Activated CD4-positive, alpha-beta T cell treated with anti-CD3 and anti-CD28 coated beads, Interleukin-2, amount 10 ng/mL, durations not matched to agents 7 days and 5 days (primary cell): ENCODE measurements at regions not wholly inside any gene's neighbourhood (a gene's known extent, or its start where the extent isn't known, plus 50 kb on each side); places are given as distances from the start of the nearest gene placed in this dataset.

Source experiments
- CTCF ChIA-PET: fragments of 350-600 bp; sonication (Branson Sonifier 250); formaldehyde crosslinking; loops from one replicate; lab custom pipeline; 2021; ENCODE audit warnings: antibody characterized with exemption; lab: Charles Lee
- POLR2A ChIA-PET: fragments of 350-600 bp; sonication (Branson Sonifier 250); formaldehyde crosslinking; loops from one replicate; lab custom pipeline; 2021; ENCODE audit warnings: antibody characterized with exemption; lab: Charles Lee
- DNase-seq: peaks from one replicate; pipeline ENCODE4 v3.0.0-alpha.2; 2020
- H3K27ac Mint-ChIP-seq: one replicate; pipeline ENCODE4 v1.8.0; 2021; ENCODE audit warnings: mild to moderate bottlenecking, moderate library complexity, mixed read lengths
- H3K27me3 Mint-ChIP-seq: one replicate; pipeline ENCODE4 v1.8.0; 2021; ENCODE audit warnings: mixed read lengths
- H3K36me3 Mint-ChIP-seq: one replicate; pipeline ENCODE4 v1.8.0; 2021; ENCODE audit warnings: low read depth, mixed read lengths
- H3K4me1 Mint-ChIP-seq: one replicate; pipeline ENCODE4 v1.8.0; 2021; ENCODE audit warnings: mixed read lengths
- H3K4me3 Mint-ChIP-seq: one replicate; pipeline ENCODE4 v1.8.0; 2021; ENCODE audit warnings: mild to moderate bottlenecking, moderate library complexity, mixed read lengths
- H3K9me3 Mint-ChIP-seq: one replicate; pipeline ENCODE4 v1.8.0; 2021; ENCODE audit warnings: mixed read lengths

DNA sequence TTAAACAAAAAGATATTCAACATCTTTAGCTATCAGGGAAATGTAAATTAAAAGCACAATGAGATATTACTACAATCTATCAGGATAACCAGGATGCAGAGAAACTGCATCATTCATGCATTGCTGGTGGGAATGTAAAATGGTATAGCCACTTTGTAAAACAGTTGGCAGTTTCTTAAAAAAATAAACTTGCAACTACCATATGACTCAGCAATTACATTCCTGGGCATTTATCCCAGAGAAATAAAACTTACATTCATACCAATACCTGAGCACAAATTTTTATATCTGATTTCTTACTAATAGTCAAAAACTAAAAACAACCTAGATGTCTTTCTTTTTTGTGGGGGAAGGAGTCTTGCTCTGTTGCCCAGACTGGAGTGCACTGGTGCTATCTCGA is 190.3 kb upstream of the TAB2 start:
- DNase-seq, result no peak
- CTCF ChIA-PET, result interaction anchor here (2.1 to 2.8 kb wide), 2 partner anchors 13 to 26 kb away, joined by 7 to 9 read pairs; no protein-coding TSS in a partner anchor
- POLR2A ChIA-PET, result no interaction called here
- H3K27me3 Mint-ChIP-seq, result no peaks in the 10 kb centered on the region
- peaks cover 86% of the 10 kb centered on the region for H3K4me1 Mint-ChIP-seq
- H3K36me3 Mint-ChIP-seq, result peaks cover 75% of the 10 kb centered on the region
- peak overlapping the region; percentile 94 for H3K27ac Mint-ChIP-seq
- peaks cover 40% of the 10 kb centered on the region for H3K9me3 Mint-ChIP-seq
- H3K4me3 Mint-ChIP-seq, result no peak overlapping the region

DNA sequence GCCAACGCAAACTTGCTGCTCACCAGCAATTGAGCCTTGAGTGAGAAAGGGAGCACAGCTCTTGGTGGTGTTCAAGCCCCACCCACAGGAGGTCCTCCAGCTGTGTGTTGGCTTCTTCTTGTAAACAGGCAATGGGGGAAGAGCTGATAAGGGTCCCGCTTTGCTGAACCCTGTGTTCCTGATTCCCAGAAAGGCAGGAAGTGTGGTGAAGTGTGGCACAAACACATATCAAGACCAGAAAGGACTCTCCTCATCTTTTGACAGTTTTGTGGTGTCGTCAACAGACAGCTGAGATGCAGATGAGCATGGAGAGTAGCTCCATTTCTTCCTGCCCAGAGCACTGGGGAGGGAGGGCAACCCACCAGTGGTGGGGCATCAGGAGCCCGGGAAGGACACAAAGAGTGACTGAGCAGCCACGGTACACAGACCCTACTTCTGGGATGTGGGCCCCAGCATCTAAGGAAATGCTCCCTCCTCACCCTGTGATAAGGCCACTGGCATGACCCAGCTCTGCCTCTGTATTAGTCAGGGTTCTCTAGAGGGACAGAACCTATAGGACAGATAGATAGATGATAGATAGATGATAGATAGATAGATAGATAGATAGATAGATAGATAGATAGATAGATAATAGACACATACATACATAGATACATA is 188.9 kb upstream of the TAB2 start:
- Mint-ChIP-seq H3K4me1 (peaks cover 89% of the 10 kb centered on the region), H3K4me3 (peak overlapping the region; percentile 1), H3K9me3 (peaks cover 41% of the 10 kb centered on the region), H3K27me3 (no peaks in the 10 kb centered on the region), H3K36me3 (peaks cover 78% of the 10 kb centered on the region), H3K27ac (peak overlapping the region; percentile 94)
- ChIA-PET CTCF (interaction anchor here (0.5 to 4.6 kb wide), 14 partner anchors 9 to 93 kb away, joined by 3 to 18 read pairs (median 4); no protein-coding TSS in a partner anchor), POLR2A (interaction anchor here (0.6 kb wide), 2 partner anchors 23 to 38 kb away, joined by 3 read pairs; no protein-coding TSS in a partner anchor)
- peak; percentile 73 for DNase-seq

DNA sequence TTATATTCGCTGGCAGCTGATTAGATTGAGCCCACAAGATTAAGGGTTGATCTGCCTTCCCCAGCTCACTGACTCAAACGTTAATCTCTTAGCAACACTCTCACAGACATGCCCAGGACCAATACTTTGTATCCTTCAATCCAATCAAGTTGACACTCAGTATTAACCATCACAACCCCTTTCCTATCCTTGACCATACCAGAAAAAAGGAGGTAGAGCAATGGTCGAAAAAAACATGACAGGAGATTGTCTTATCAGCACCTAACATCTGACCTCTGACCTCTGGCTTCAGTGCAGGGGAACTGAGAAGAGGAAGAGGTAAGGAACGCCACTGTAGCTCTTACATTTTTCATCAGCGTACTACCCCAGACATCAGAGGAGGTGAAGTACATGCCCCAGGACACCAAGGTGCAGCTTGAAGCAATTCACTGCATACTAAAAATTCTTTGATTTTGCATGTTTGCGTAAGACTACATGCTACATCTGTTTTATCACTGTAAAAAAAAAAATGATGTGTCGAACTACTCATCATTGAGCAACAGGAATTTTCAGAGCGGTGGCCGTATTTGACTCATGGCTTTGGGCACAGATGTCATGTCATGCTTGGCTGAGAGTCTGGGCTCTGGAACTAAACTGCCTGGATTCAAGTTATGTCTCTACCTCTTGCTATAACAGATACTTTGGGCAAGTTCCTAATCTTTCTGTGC is 188.0 kb upstream of the TAB2 start:
- peak overlapping the region; percentile 94 for H3K27ac Mint-ChIP-seq
- POLR2A ChIA-PET, result interaction anchor here (0.6 kb wide), 1 partner anchor 39 kb away, joined by 3 read pairs; no protein-coding TSS in a partner anchor
- CTCF ChIA-PET, result interaction anchor here (0.6 to 4.6 kb wide), 10 partner anchors 9 to 83 kb away, joined by 3 to 18 read pairs (median 6); no protein-coding TSS in a partner anchor
- no peak overlapping the region for H3K4me3 Mint-ChIP-seq
- DNase-seq, result no peak
- peaks cover 36% of the 10 kb centered on the region for H3K9me3 Mint-ChIP-seq
- H3K36me3 Mint-ChIP-seq, result peaks cover 70% of the 10 kb centered on the region
- H3K4me1 Mint-ChIP-seq, result peaks cover 80% of the 10 kb centered on the region
- no peaks in the 10 kb centered on the region for H3K27me3 Mint-ChIP-seq

DNA sequence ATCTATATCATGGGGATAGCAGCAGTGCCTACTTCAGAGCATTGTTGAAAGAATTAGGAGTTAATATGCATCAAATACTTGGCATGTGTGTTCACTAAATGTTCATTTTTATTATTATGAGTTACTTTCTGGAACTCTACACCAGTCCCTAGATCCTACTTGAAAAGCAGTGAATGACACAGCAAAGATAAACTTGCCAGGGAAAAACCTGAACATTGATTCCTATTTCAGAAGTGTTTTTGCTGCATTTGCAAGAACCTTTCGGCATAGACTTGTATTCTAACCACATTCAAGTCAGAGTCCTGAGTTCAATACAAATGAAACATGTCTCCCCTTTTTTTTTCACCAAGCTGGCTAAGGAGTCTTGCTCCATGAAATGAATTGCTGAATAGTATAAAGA is 187.4 kb upstream of the TAB2 start:
- Mint-ChIP-seq H3K4me1 (peaks cover 77% of the 10 kb centered on the region), H3K27ac (peak overlapping the region; percentile 94), H3K4me3 (no peak overlapping the region), H3K27me3 (no peaks in the 10 kb centered on the region), H3K9me3 (peaks cover 33% of the 10 kb centered on the region), H3K36me3 (peaks cover 66% of the 10 kb centered on the region)
- no peak for DNase-seq
- POLR2A ChIA-PET, result no interaction called here
- CTCF ChIA-PET, result interaction anchor here (0.6 to 4.6 kb wide), 6 partner anchors 12 to 72 kb away, joined by 3 to 18 read pairs (median 6); no protein-coding TSS in a partner anchor

DNA sequence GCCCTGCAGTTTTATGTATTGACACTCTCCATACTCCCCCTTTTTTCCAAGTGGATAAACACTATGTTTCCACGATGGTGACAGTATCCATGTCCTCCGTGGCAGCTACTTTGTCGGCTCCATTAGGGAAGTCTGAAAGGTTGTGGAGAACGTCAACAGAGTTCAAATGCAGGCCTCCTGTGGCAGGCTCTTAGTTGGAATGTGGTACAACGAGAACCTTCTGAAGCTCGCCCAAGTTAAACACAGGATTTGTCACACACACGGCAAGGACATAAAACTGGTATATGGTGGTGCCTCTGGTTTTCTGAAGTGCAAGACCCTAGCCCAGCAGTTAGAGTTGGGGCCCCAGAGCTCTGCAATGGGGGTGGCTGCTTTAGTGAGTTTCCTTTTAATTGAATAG is 187.0 kb upstream of the TAB2 start:
- peak overlapping the region; percentile 27 for H3K27ac Mint-ChIP-seq
- peaks cover 62% of the 10 kb centered on the region for H3K36me3 Mint-ChIP-seq
- no peak overlapping the region for H3K4me3 Mint-ChIP-seq
- CTCF ChIA-PET, result interaction anchor here (0.6 to 4.6 kb wide), 5 partner anchors 16 to 149 kb away, joined by 3 to 18 read pairs (median 4); no protein-coding TSS in a partner anchor
- H3K27me3 Mint-ChIP-seq, result no peaks in the 10 kb centered on the region
- POLR2A ChIA-PET, result interaction anchor here (0.7 kb wide), 1 partner anchor 39 kb away, joined by 3 read pairs; no protein-coding TSS in a partner anchor
- H3K9me3 Mint-ChIP-seq, result peaks cover 29% of the 10 kb centered on the region
- peaks cover 72% of the 10 kb centered on the region for H3K4me1 Mint-ChIP-seq
- DNase-seq, result no peak

DNA sequence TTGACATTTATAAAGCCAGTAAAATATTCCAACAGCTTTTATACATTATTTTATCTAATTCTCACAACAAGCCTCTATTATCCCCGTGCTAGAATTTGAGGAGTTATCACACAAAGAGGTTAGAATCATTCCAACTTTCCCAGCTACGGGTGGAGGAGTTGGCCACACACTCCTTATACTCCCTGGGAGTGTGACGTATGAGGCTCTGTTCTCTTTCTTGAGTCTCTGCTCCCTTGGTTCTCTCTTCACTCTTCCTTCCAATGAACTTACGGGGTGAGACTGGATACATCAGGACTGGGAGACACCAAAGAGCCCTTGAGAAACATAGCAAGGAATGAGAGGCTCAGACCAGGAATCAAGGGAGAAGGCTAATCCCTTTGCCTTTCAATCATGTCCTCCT is 185.6 kb upstream of the TAB2 start:
- no peak overlapping the region for H3K4me3 Mint-ChIP-seq
- H3K27me3 Mint-ChIP-seq, result no peaks in the 10 kb centered on the region
- POLR2A ChIA-PET, result no interaction called here
- peaks cover 22% of the 10 kb centered on the region for H3K9me3 Mint-ChIP-seq
- H3K36me3 Mint-ChIP-seq, result peaks cover 55% of the 10 kb centered on the region
- CTCF ChIA-PET, result interaction anchor here (0.7 to 4.6 kb wide), 8 partner anchors 18 to 119 kb away, joined by 3 to 18 read pairs (median 4); no protein-coding TSS in a partner anchor
- DNase-seq, result no peak
- peak overlapping the region; percentile 82 for H3K27ac Mint-ChIP-seq
- H3K4me1 Mint-ChIP-seq, result peaks cover 68% of the 10 kb centered on the region

DNA sequence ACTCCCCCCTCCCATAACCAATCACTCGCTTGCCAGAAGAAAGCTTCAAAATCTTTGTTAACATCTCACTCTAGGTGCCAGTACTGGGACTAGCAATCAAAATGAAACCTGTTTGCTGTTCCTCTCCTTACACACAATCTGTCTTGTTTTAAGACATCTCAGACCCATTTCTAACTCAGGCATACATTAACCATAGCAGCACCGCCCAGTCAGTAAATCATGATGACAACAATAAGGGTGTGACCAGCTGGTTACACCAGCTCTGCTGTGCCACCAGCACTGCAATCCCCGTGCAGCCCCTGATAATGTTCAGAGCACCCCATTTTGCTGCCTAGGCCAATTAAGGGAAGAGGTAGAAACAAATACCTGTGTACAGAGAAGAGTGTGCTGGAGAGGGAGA is 185.2 kb upstream of the TAB2 start:
- Mint-ChIP-seq H3K27me3 (no peaks in the 10 kb centered on the region), H3K36me3 (peaks cover 52% of the 10 kb centered on the region), H3K4me3 (no peak overlapping the region), H3K27ac (peak overlapping the region; percentile 82), H3K9me3 (peaks cover 20% of the 10 kb centered on the region), H3K4me1 (peaks cover 65% of the 10 kb centered on the region)
- ChIA-PET CTCF (interaction anchor here (0.8 to 4.6 kb wide), 8 partner anchors 12 to 118 kb away, joined by 3 to 18 read pairs (median 4); no protein-coding TSS in a partner anchor), POLR2A (no interaction called here)
- DNase-seq, result no peak

DNA sequence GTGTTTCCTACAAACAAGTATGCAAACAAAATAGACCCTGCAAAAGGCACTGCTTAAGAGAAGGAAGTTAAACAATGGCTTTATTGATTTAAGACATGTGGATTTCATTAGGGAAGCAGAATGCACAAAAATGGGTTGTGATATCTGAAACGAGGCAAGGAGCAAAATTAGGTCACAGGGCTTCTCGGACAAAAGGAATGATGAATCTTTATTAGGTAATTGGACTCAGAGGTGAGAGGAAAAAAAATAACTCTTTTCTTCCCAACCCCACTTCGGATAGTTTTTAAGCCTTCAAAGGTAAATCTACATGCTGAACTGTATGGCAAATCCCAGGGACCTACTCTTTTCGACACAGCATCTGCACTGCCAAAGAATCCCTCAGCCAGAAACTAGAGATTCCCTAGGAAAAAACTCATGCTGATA is 183.0 kb upstream of the TAB2 start:
- peaks cover 60% of the 10 kb centered on the region for H3K4me1 Mint-ChIP-seq
- H3K27ac Mint-ChIP-seq, result no peak overlapping the region
- no peaks in the 10 kb centered on the region for H3K27me3 Mint-ChIP-seq
- H3K4me3 Mint-ChIP-seq, result no peak overlapping the region
- H3K36me3 Mint-ChIP-seq, result peaks cover 53% of the 10 kb centered on the region
- DNase-seq, result no peak
- H3K9me3 Mint-ChIP-seq, result peaks cover 19% of the 10 kb centered on the region
- ChIA-PET POLR2A (no interaction called here), CTCF (no interaction called here)

DNA sequence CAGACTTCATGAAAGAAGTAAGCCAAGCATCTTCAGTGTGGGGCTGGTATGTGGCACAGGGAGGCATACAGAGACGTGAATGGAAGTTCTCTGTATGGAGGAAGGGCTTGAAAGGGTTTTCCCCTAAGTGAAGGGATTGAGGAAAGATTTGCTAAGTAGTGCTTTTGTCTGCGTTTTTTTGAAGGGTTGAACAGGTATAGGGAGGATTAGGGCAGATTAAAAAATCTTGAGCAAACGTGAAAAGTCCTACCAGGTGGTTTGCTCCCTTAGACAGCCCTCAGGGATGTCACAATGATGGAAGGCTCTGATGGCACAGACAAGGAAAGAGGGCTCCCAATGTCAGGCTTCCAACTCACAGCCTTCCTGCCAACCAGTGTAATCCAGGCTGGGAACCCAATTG is 181.7 kb upstream of the TAB2 start:
- no peak for DNase-seq
- Mint-ChIP-seq H3K36me3 (peaks cover 48% of the 10 kb centered on the region), H3K27ac (no peak overlapping the region), H3K4me3 (no peak overlapping the region), H3K9me3 (peaks cover 18% of the 10 kb centered on the region), H3K4me1 (peaks cover 60% of the 10 kb centered on the region), H3K27me3 (no peaks in the 10 kb centered on the region)
- ChIA-PET CTCF (interaction anchor here (1.0 kb wide), 1 partner anchor 16 kb away, joined by 7 read pairs; no protein-coding TSS in a partner anchor), POLR2A (no interaction called here)

DNA sequence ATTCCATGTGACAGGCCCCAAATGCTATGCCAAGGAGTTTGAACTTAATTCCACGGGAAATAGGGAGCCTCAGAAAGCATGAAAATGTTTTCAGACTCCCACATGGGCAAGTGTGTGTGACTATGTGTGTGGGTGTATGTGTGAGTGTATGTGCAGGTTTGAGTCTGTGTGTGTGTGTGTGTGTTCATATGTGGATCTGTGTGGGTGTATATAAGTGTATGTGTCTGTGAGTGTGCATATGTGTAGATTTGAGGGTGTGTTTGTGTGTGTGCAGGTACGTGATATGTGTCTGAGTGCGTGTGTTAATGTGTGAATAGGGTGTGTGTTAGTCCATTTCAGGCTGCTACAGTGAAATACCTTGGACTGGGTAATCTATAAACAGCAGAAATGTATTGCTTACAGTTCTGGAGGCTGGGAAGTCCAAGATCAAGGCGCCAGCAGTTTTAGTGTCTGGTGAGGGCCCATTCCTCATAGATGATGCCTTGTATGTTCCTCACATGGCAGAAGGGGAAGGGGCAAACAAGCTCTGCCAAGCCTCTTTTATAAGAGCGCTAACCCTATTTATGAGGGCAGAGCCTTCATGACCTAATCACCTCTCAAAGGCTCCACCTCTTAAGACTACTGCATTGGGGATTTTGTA is 181.1 kb upstream of the TAB2 start:
- no peaks in the 10 kb centered on the region for H3K27me3 Mint-ChIP-seq
- no peak overlapping the region for H3K27ac Mint-ChIP-seq
- H3K4me1 Mint-ChIP-seq, result peaks cover 61% of the 10 kb centered on the region

DNA sequence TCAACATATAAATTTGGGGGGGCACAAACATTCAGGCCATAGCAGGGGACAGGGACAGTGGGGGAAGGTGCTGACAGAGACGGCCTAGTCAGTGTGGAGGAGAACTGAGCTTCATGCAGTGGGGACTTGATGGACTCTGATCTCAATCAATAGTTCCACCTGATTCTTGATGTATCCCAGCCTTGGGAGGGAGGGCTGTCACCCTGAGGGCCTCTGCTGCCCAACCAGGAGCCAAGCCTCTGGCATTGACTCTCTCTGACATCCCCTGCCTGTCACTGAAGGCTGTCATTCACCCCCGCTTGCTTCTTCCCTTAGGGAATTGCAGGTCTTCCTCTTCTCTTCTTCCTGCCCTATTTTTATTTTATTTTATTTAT is 180.6 kb upstream of the TAB2 start:
- Mint-ChIP-seq H3K4me1 (peaks cover 61% of the 10 kb centered on the region), H3K36me3 (peaks cover 51% of the 10 kb centered on the region), H3K27me3 (no peaks in the 10 kb centered on the region), H3K27ac (no peak overlapping the region), H3K9me3 (peaks cover 17% of the 10 kb centered on the region), H3K4me3 (no peak overlapping the region)
- ChIA-PET POLR2A (no interaction called here), CTCF (interaction anchor here (0.8 kb wide), 1 partner anchor 22 kb away, joined by 3 read pairs; no protein-coding TSS in a partner anchor)
- DNase-seq, result no peak

More for the DNA sequence above, 181.1 kb upstream of the TAB2 start:
- ChIA-PET CTCF (interaction anchor here (0.8 kb wide), 1 partner anchor 21 kb away, joined by 3 read pairs; no protein-coding TSS in a partner anchor), POLR2A (no interaction called here)
- no peak for DNase-seq
- peaks cover 18% of the 10 kb centered on the region for H3K9me3 Mint-ChIP-seq
- peaks cover 51% of the 10 kb centered on the region for H3K36me3 Mint-ChIP-seq
- no peak overlapping the region for H3K4me3 Mint-ChIP-seq

DNA sequence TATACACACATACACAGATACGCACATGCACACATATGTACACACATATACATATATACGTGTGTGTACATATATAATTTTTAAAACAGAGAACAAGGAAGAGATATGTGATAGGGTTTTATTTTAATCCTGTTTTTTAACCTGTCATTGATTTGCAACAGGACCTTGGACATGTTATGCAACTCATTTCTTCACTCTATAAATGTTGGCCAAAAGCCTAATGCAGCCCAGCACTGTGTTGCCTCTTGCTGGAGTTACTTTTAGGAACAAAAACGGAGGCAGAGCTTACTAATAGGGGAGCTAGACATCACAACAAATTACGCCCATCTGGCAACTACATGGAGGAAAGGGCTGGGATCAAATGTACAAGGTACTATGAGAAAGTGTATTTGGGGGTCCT is 179.9 kb upstream of the TAB2 start:
- H3K27me3 Mint-ChIP-seq, result no peaks in the 10 kb centered on the region
- H3K36me3 Mint-ChIP-seq, result peaks cover 49% of the 10 kb centered on the region
- peaks cover 13% of the 10 kb centered on the region for H3K9me3 Mint-ChIP-seq
- ChIA-PET POLR2A (no interaction called here), CTCF (interaction anchor here (0.6 to 2.0 kb wide), 4 partner anchors 9 to 46 kb away, joined by 3 to 8 read pairs (median 3); no protein-coding TSS in a partner anchor)
- H3K4me3 Mint-ChIP-seq, result no peak overlapping the region
- peak overlapping the region; percentile 78 for H3K27ac Mint-ChIP-seq
- H3K4me1 Mint-ChIP-seq, result peaks cover 60% of the 10 kb centered on the region
- no peak for DNase-seq
